A673 (cell line): ENCODE measurements at regions not wholly inside any gene's neighbourhood (a gene's known extent, or its start where the extent isn't known, plus 50 kb on each side); places are given as distances from the start of the nearest gene placed in this dataset.

Experiments
- BruUV-seq: library from RNA; stranded (reverse); fragments of 400-500 nt; replicated peaks from 2 replicates; lab custom pipeline; 2021; lab: Mats Ljungman, UMichigan
- CTCF ChIA-PET: fragments of 300-600 bp; sonication (Branson Sonifier 250); formaldehyde crosslinking; loops from one replicate; lab custom pipeline; 2022; ENCODE audit warnings: antibody characterized with exemption; lab: Charles Lee
- POLR2A ChIA-PET: fragments of 300-600 bp; sonication (Branson Sonifier 250); formaldehyde crosslinking; loops from one replicate; lab custom pipeline; 2022; ENCODE audit warnings: antibody characterized with exemption; ENCODE audit not compliant: low non-redundant PET; lab: Charles Lee
- DNase-seq: peaks from one replicate; pipeline ENCODE4 v3.0.0-alpha.2; 2015; ENCODE audit warnings: low spot score
- H3K27ac ChIP-seq: fragments of 200-600 bp; sonication (generic); 2 replicates; pipeline ENCODE4 v1.5.1; 2016; ENCODE audit warnings: mixed run types, low read depth, mild to moderate bottlenecking, mixed read lengths, antibody characterized with exemption, low read length; ENCODE audit not compliant: poor library complexity, severe bottlenecking
- H3K27me3 ChIP-seq: fragments of 200-600 bp; sonication (generic); replicated peaks from 2 replicates; pipeline ENCODE4 v1.6.1; 2017; ENCODE audit warnings: mixed run types, low read depth, mild to moderate bottlenecking, mixed read lengths, antibody characterized with exemption, low read length; ENCODE audit not compliant: insufficient read depth, poor library complexity
- H3K36me3 ChIP-seq: fragments of 200-600 bp; sonication (generic); 2 replicates; pipeline ENCODE4 v1.6.1; 2016; ENCODE audit warnings: mixed run types, mild to moderate bottlenecking, mixed read lengths, antibody characterized with exemption, low read length; ENCODE audit not compliant: insufficient read depth, poor library complexity, severe bottlenecking
- H3K4me1 ChIP-seq: fragments of 200-600 bp; sonication (generic); 2 replicates; pipeline ENCODE4 v1.6.1; 2017; ENCODE audit warnings: mixed run types, mild to moderate bottlenecking, mixed read lengths, antibody characterized with exemption, low read length; ENCODE audit not compliant: insufficient read depth, poor library complexity, severe bottlenecking
- H3K4me3 ChIP-seq: fragments of 200-600 bp; sonication (generic); 2 replicates; pipeline ENCODE4 v1.5.1; 2016; ENCODE audit warnings: low read depth, mixed run types, mild to moderate bottlenecking, mixed read lengths, low read length; ENCODE audit not compliant: poor library complexity, severe bottlenecking
- H3K9me3 ChIP-seq: fragments of 200-600 bp; sonication (generic); 2 replicates; pipeline ENCODE4 v1.6.1; 2016; ENCODE audit warnings: mixed run types, low read depth, mild to moderate bottlenecking, mixed read lengths, antibody characterized with exemption, low read length; ENCODE audit not compliant: poor library complexity, severe bottlenecking
- CTCF ChIP-seq: fragments of 300-800, 200-600 bp; sonication (generic); conservative IDR thresholded peaks from 2 replicates; pipeline ENCODE4 v1.5.1; 2017; ENCODE audit warnings: low read depth, mild to moderate bottlenecking, antibody characterized with exemption, low read length, moderate library complexity, mixed read lengths
- EZH2 ChIP-seq: fragments of 200-600 bp; sonication (generic); IDR thresholded peaks from 2 replicates; pipeline ENCODE4 v1.6.1; 2017; ENCODE audit warnings: borderline replicate concordance, low read depth, mild to moderate bottlenecking, mixed read lengths, antibody characterized with exemption, low read length; ENCODE audit not compliant: poor library complexity, severe bottlenecking
- intact Hi-C: fragments of 100-400 bp; cut with micrococcal nuclease; formaldehyde crosslinking; loops from one replicate; pipeline ENCODE4 v1.10.0; 2022; ENCODE audit not compliant: unreplicated experiment

GRCh38 chr15:31474059-31474868 lies 147.6 kb downstream of the KLF13 start:
- POLR2A ChIA-PET: no interaction called here
- BruUV-seq: no TSS peak
- no peaks in the 10 kb centered on the region for H3K27me3 ChIP-seq
- DNase-seq: no peak
- no peaks in the 10 kb centered on the region for H3K4me1 ChIP-seq
- intact Hi-C loops: loop anchor here (5.0 kb wide), 1 partner anchor 37 kb away; no protein-coding TSS in a partner anchor
- H3K36me3 ChIP-seq: no peaks in the 10 kb centered on the region
- TF ChIP-seq EZH2 (no peak), CTCF (no peak)
- CTCF ChIA-PET: no interaction called here
- no peaks in the 10 kb centered on the region for H3K9me3 ChIP-seq
- no peak overlapping the region for H3K4me3 ChIP-seq
- H3K27ac ChIP-seq: no peak overlapping the region

GRCh38 chr15:31476236-31476810 lies 149.7 kb downstream of the KLF13 start:
- POLR2A ChIA-PET: no interaction called here
- H3K27me3 ChIP-seq: no peaks in the 10 kb centered on the region
- CTCF ChIA-PET: no interaction called here
- H3K4me1 ChIP-seq: no peaks in the 10 kb centered on the region
- TF ChIP-seq CTCF (no peak), EZH2 (no peak)
- H3K36me3 ChIP-seq: no peaks in the 10 kb centered on the region
- H3K27ac ChIP-seq: no peak overlapping the region
- no peak for DNase-seq
- no peaks in the 10 kb centered on the region for H3K9me3 ChIP-seq
- intact Hi-C loops: no loop called here
- H3K4me3 ChIP-seq: no peak overlapping the region
- BruUV-seq: no TSS peak

- no TSS peak for BruUV-seq
- DNase-seq: no peak
- intact Hi-C loops: no loop called here
- Histone ChIP-seq H3K4me1 (no peaks in the 10 kb centered on the region), H3K36me3 (no peaks in the 10 kb centered on the region), H3K9me3 (no peaks in the 10 kb centered on the region), H3K27me3 (peaks cover 2% of the 10 kb centered on the region), H3K4me3 (no peak overlapping the region), H3K27ac (no peak overlapping the region)
- TF ChIP-seq EZH2 (no peak), CTCF (no peak)
- CTCF ChIA-PET: no interaction called here
- POLR2A ChIA-PET: no interaction called here
These were observed 150.2 kb downstream of the KLF13 start for GRCh38 chr15:31476866-31477265.
